Coronary artery (tissue), 2 donors: ENCODE measurements at regions not wholly inside any gene's neighbourhood (a gene's known extent, or its start where the extent isn't known, plus 50 kb on each side); places are given as distances from the start of the nearest gene placed in this dataset.
A peak's percentile ranks its signal among the peaks of the same experiment; 100 is the strongest.

Source experiments
- DNase-seq: peaks from one replicate; pipeline ENCODE4 v3.0.0-alpha.2; 2017; ENCODE audit warnings: low spot score
- H3K27ac ChIP-seq, 2 donors: fragments of 200-600 bp; sonication (generic); one replicate each; pipeline ENCODE4 v1.5.1; 2016 to 2019
- H3K4me3 ChIP-seq: fragments of 200-600 bp; sonication (generic); 2 replicates; pipeline ENCODE4 v1.5.1; 2016; ENCODE audit warnings: mild to moderate bottlenecking, moderate library complexity
- TF ChIP-seq, protein P1 (sequence below): fragments of 200-600 bp; sonication (generic); IDR thresholded peaks from one replicate; pipeline ENCODE4 v1.5.1; 2019; ENCODE audit warnings: antibody characterized with exemption

DNA sequence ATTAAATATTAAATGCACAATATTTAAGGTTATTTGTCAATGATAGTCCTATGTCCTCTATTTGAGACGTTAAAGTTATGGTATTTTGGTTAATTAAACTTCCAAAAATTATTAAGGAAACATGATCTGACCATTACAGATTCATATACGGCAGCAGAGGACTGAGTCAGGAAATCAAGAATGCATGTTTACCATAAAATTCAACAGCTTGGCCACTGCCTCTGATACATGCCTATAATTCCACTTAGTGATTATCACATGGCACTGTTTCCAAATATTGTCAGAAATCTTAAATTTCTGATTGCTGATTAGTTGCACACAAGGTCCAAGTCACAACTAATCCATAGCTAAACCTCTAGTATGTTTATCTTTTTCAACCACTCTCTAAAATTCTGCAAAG is 232.2 kb upstream of the UGT8 start:
- DNase-seq, result no peak
- TF ChIP-seq, protein P1, sequence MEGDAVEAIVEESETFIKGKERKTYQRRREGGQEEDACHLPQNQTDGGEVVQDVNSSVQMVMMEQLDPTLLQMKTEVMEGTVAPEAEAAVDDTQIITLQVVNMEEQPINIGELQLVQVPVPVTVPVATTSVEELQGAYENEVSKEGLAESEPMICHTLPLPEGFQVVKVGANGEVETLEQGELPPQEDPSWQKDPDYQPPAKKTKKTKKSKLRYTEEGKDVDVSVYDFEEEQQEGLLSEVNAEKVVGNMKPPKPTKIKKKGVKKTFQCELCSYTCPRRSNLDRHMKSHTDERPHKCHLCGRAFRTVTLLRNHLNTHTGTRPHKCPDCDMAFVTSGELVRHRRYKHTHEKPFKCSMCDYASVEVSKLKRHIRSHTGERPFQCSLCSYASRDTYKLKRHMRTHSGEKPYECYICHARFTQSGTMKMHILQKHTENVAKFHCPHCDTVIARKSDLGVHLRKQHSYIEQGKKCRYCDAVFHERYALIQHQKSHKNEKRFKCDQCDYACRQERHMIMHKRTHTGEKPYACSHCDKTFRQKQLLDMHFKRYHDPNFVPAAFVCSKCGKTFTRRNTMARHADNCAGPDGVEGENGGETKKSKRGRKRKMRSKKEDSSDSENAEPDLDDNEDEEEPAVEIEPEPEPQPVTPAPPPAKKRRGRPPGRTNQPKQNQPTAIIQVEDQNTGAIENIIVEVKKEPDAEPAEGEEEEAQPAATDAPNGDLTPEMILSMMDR, result no peak
- Histone ChIP-seq H3K27ac (no peak overlapping the region), H3K4me3 (no peak overlapping the region)

DNA sequence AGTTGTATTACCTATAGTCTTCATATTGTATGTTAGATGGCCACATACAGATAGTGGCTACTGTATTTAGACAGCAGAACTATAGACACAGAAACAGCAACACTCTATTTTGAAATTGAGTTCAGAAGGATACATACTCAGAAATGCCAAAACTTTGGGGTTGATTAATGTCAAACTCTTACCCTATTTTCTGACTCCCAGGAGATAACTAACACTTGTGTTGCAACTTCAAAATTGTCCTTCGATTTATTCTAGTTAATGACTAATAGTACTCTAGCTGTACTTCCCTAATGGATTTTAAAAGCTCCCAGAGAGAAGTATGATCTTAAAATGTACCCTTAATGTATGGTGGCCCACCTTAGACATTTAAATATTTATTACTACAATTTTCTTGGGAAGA is 229.9 kb upstream of the UGT8 start:
- no peak for DNase-seq
- TF ChIP-seq, protein P1, result no peak
- Histone ChIP-seq H3K4me3 (no peak overlapping the region), H3K27ac (no peak overlapping the region)

DNA sequence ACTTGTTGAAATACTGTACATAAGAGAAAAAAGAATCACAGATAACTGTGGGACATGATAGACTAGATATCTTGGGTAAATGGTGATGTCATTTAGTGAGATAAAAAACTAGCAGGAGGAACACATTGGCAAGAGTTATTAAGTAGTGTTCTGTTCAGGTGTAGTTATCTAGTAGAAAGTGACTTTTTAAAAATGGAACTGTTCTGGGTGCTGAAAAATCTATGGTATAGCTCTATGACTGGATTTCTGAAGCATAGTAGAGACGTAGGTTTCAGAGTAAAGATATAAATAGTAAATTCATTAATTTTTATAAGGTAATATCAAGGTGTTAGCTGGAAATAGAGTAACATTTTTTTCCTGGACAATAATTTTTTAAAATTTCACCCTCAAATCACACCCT is 225.1 kb upstream of the UGT8 start:
- H3K27ac ChIP-seq, result no peak overlapping the region
- H3K4me3 ChIP-seq, result no peak overlapping the region
- TF ChIP-seq, protein P1, result no peak
- no peak for DNase-seq

DNA sequence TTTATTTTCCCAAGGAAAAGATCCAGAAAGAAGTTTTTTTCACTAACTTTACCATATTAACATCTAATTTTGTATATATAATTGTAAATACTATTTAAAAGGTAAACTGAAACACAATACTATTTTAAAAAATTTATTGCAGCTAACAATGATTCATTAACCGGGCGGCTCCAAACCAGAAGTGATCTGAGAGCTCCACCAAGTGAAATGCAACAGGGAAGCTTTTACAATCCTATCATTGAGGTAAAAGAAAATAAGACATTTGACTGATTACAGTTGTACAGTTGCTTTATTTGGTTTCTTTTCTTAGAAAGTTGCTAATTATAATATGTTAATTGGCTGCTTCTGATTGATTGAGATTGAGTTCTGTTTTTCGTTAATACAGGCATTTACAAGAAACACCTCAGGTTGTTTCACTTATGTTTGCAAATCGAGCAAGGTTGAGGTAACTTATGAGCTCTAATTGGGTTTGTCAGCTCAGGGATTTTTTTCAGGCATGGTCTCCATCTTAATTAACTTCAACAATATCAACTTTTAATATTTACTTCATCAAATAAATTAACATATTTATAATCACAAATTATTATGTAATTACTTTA is 220.2 kb upstream of the UGT8 start:
- Histone ChIP-seq H3K4me3 (no peak overlapping the region), H3K27ac (no peak overlapping the region)
- no peak for DNase-seq
- TF ChIP-seq, protein P1, result peak; percentile 23

DNA sequence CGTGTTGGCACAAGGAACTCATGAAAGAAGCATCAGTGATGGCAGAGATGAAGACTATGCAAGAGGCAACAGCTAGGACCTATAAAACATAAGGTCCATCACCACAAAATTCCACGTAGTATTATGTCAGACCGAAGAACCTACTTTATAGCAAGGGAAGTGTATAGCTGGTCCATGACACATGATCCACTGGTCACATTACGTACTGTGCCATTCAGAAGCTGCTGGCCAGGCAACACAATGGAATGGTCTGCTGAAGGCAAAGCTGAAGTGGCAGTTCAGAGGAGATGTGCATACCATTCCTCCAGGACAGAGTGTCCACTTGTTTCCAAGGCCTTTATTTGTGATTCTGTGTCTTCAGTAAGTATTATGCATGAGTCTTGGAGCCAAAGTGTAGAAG is 215.5 kb upstream of the UGT8 start:
- TF ChIP-seq, protein P1, result no peak
- H3K27ac ChIP-seq, result no peak overlapping the region
- DNase-seq, result no peak

DNA sequence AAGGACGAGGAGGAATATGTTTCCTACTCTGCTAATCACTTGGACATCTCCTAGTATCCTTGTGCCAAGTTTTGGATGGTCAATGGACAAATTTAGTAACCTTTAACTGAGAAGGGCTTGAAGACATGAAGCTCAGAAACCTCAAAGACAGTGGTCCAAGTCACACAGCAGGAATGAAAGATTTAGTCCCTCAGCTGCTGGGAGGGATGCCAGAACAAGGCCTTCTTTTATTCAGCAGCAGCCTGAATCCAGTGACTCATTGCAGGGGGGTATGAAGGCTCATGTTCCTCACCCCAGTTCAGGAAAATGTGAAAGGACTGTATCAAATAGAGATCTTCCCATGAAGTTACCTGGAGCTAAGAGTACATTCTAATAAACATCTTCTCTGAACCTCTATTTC is 214.9 kb upstream of the UGT8 start:
- DNase-seq, result no peak
- Histone ChIP-seq H3K27ac (no peak overlapping the region), H3K4me3 (no peak overlapping the region)
- TF ChIP-seq, protein P1, result no peak

More for the DNA sequence above, 215.5 kb upstream of the UGT8 start:
- H3K4me3 ChIP-seq, result no peak overlapping the region

DNA sequence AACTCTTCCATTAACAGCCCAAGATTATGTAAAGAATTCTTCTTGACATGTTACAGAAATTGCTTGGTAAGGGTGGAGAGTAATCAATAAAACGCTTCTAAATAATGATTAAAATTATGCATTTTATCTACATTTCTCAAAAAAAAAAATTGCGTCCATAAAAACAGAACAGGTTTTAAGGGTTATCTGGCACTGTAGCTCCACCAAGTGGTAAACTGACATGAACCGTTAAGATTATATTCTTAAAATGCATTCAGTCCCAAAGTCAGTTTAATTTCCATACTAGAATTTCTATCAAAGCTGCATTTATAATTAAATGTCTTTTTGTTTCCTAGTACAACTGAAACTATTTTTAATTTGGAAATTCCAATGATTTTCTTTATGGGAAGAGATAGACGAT is 214.0 kb upstream of the UGT8 start:
- TF ChIP-seq, protein P1, result no peak
- no peak for DNase-seq
- H3K4me3 ChIP-seq, result no peak overlapping the region
- H3K27ac ChIP-seq, result no peak overlapping the region
